Neural cell (in vitro differentiated cells): ENCODE measurements at regions not wholly inside any gene's neighbourhood (a gene's known extent, or its start where the extent isn't known, plus 50 kb on each side); places are given as distances from the start of the nearest gene placed in this dataset.

Experiments used
- H2AFZ ChIP-seq: fragments of 200-600, 300-800 bp; sonication (generic), shearing (Covaris generic); 2 replicates; pipeline ENCODE4 v1.6.0; 2014; ENCODE audit warnings: low read depth, mild to moderate bottlenecking, antibody characterized with exemption, low read length, moderate library complexity
- H3F3A ChIP-seq: fragments of 200-600 bp; shearing (Covaris generic); 2 replicates; pipeline ENCODE4 v1.6.1; 2016; ENCODE audit warnings: mild to moderate bottlenecking, moderate library complexity, mixed read lengths, antibody characterized with exemption, low read length; ENCODE audit not compliant: insufficient read depth, poor library complexity, severe bottlenecking
- H3K27ac ChIP-seq: fragments of 200-600, 300-800 bp; sonication (generic), shearing (Covaris generic); 2 replicates; pipeline ENCODE4 v1.5.1; 2014; ENCODE audit warnings: mild to moderate bottlenecking, low read length, moderate library complexity
- H3K27me3 ChIP-seq: fragments of 300-800, 200-600 bp; sonication (generic), shearing (Covaris generic); 2 replicates; pipeline ENCODE4 v1.6.0; 2014; ENCODE audit warnings: mild to moderate bottlenecking, low read depth, low read length, moderate library complexity; ENCODE audit not compliant: insufficient read depth
- H3K36me3 ChIP-seq: fragments of 300-800, 200-600 bp; sonication (generic), shearing (Covaris generic); 2 replicates; pipeline ENCODE4 v1.5.1; 2014; ENCODE audit warnings: mild to moderate bottlenecking, antibody characterized with exemption, low read length, moderate library complexity; ENCODE audit not compliant: insufficient read depth
- H3K4me2 ChIP-seq: fragments of 300-800, 200-600 bp; sonication (generic), shearing (Covaris generic); 2 replicates; pipeline ENCODE4 v1.6.0; 2014; ENCODE audit warnings: mild to moderate bottlenecking, low read length
- H3K4me3 ChIP-seq: fragments of 300-800, 200-600 bp; sonication (generic), shearing (Covaris generic); 2 replicates; pipeline ENCODE4 v1.5.1; 2014; ENCODE audit warnings: mild to moderate bottlenecking, low read length, moderate library complexity
- H3K79me2 ChIP-seq: fragments of 200-600 bp; shearing (Covaris generic); replicated peaks from 2 replicates; pipeline ENCODE4 v1.6.0; 2014; ENCODE audit warnings: mild to moderate bottlenecking, low read length, moderate library complexity; ENCODE audit not compliant: insufficient read depth
- H3K9ac ChIP-seq: fragments of 300-800, 200-600 bp; sonication (generic), shearing (Covaris generic); 2 replicates; pipeline ENCODE4 v1.6.1; 2016; ENCODE audit warnings: mild to moderate bottlenecking, low read length, mixed read lengths
- H3K9me2 ChIP-seq: fragments of 200-600 bp; shearing (Covaris generic); 2 replicates; pipeline ENCODE4 v1.6.1; 2016; ENCODE audit warnings: mild to moderate bottlenecking, low read length, mixed read lengths; ENCODE audit not compliant: insufficient read depth
- H3K9me3 ChIP-seq: fragments of 200-600, 300-800 bp; sonication (generic), shearing (Covaris generic); 2 replicates; pipeline ENCODE4 v1.6.1; 2016; ENCODE audit warnings: mild to moderate bottlenecking, mixed run types, low read length, moderate library complexity, mixed read lengths
- H4K20me1 ChIP-seq: fragments of 200-600 bp; shearing (Covaris generic); 2 replicates; pipeline ENCODE4 v1.6.1; 2016; ENCODE audit warnings: mild to moderate bottlenecking, mixed run types; ENCODE audit not compliant: insufficient read depth
- EP300 ChIP-seq: fragments of 450-650 bp; conservative IDR thresholded peaks from 2 replicates; pipeline ENCODE4 v1.6.1; 2014; ENCODE audit warnings: antibody characterized with exemption, mild to moderate bottlenecking, moderate library complexity; ENCODE audit not compliant: poor library complexity, severe bottlenecking
- EZH2 ChIP-seq: fragments of 200-600, 300-800 bp; shearing (Covaris generic), sonication (generic); IDR thresholded peaks from 2 replicates; pipeline ENCODE4 v1.6.1; 2014; ENCODE audit warnings: antibody characterized with exemption, low read length, borderline replicate concordance, mild to moderate bottlenecking; ENCODE audit not compliant: insufficient read depth, poor library complexity, severe bottlenecking
- MXI1 ChIP-seq: fragments of 450-650 bp; conservative IDR thresholded peaks from 2 replicates; pipeline ENCODE4 v1.6.1; 2014; ENCODE audit warnings: antibody characterized with exemption, mild to moderate bottlenecking; ENCODE audit not compliant: poor library complexity, severe bottlenecking
- POLR2AphosphoS5 ChIP-seq: IDR thresholded peaks from 2 replicates; pipeline ENCODE4 v1.6.1; 2012
- RAD21 ChIP-seq: fragments of 450-650 bp; conservative IDR thresholded peaks from 2 replicates; pipeline ENCODE4 v1.6.1; 2014; ENCODE audit warnings: antibody characterized with exemption, mild to moderate bottlenecking, moderate library complexity
- SMC3 ChIP-seq: fragments of 450-650 bp; conservative IDR thresholded peaks from 2 replicates; pipeline ENCODE4 v1.6.1; 2014; ENCODE audit warnings: antibody characterized with exemption, mild to moderate bottlenecking, moderate library complexity; ENCODE audit not compliant: poor library complexity
- TAF1 ChIP-seq: IDR thresholded peaks from 2 replicates; pipeline ENCODE4 v1.6.1; 2012; ENCODE audit warnings: low read depth
- TF ChIP-seq, protein P1 (sequence below): IDR thresholded peaks from 2 replicates; pipeline ENCODE4 v1.6.1; 2012; ENCODE audit warnings: borderline replicate concordance
- TF ChIP-seq, protein P2 (sequence below): fragments of 450-650 bp; IDR thresholded peaks from 2 replicates; pipeline ENCODE4 v1.5.1; 2014; ENCODE audit warnings: antibody characterized with exemption, mild to moderate bottlenecking, moderate library complexity; ENCODE audit not compliant: poor library complexity, severe bottlenecking

- H2AFZ ChIP-seq: no peak overlapping the region
- no peaks in the 10 kb centered on the region for H3K36me3 ChIP-seq
- H3K27ac ChIP-seq: no peak overlapping the region
These were observed 966.3 kb upstream of the C9orf72 start for GRCh38 chr9:28539434-28540070.

DNA sequence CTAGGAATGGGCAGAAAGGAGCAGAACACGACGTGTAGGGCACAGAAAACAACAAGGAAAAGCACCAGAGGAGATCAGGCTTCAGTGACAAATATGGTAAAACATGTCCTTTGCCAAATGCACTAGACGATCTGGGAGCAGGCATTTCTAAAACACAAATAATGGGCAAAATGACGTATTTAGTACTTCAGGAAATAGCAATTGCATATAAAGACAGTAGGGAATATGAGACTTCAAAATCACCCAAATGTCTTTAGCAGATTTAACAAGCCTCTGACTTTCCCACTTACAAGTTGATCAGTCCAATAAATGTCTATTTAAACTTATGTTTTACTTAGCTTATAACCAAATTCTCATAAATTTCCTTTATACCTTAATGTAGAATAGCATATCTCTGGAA, 969.6 kb upstream of the C9orf72 start:
- no peaks in the 10 kb centered on the region for H3K27me3 ChIP-seq
- TF ChIP-seq TAF1: no peak
- TF ChIP-seq SMC3: no peak
- no peak for TF ChIP-seq MXI1
- TF ChIP-seq EP300: no peak
- no peak for TF ChIP-seq POLR2AphosphoS5
- TF ChIP-seq RAD21: no peak
- TF ChIP-seq, protein P1, sequence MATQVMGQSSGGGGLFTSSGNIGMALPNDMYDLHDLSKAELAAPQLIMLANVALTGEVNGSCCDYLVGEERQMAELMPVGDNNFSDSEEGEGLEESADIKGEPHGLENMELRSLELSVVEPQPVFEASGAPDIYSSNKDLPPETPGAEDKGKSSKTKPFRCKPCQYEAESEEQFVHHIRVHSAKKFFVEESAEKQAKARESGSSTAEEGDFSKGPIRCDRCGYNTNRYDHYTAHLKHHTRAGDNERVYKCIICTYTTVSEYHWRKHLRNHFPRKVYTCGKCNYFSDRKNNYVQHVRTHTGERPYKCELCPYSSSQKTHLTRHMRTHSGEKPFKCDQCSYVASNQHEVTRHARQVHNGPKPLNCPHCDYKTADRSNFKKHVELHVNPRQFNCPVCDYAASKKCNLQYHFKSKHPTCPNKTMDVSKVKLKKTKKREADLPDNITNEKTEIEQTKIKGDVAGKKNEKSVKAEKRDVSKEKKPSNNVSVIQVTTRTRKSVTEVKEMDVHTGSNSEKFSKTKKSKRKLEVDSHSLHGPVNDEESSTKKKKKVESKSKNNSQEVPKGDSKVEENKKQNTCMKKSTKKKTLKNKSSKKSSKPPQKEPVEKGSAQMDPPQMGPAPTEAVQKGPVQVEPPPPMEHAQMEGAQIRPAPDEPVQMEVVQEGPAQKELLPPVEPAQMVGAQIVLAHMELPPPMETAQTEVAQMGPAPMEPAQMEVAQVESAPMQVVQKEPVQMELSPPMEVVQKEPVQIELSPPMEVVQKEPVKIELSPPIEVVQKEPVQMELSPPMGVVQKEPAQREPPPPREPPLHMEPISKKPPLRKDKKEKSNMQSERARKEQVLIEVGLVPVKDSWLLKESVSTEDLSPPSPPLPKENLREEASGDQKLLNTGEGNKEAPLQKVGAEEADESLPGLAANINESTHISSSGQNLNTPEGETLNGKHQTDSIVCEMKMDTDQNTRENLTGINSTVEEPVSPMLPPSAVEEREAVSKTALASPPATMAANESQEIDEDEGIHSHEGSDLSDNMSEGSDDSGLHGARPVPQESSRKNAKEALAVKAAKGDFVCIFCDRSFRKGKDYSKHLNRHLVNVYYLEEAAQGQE: no peak
- no peak for TF ChIP-seq EZH2
- TF ChIP-seq, protein P2, sequence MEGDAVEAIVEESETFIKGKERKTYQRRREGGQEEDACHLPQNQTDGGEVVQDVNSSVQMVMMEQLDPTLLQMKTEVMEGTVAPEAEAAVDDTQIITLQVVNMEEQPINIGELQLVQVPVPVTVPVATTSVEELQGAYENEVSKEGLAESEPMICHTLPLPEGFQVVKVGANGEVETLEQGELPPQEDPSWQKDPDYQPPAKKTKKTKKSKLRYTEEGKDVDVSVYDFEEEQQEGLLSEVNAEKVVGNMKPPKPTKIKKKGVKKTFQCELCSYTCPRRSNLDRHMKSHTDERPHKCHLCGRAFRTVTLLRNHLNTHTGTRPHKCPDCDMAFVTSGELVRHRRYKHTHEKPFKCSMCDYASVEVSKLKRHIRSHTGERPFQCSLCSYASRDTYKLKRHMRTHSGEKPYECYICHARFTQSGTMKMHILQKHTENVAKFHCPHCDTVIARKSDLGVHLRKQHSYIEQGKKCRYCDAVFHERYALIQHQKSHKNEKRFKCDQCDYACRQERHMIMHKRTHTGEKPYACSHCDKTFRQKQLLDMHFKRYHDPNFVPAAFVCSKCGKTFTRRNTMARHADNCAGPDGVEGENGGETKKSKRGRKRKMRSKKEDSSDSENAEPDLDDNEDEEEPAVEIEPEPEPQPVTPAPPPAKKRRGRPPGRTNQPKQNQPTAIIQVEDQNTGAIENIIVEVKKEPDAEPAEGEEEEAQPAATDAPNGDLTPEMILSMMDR: no peak
- no peak overlapping the region for H3K9ac ChIP-seq
- H3K27ac ChIP-seq: no peak overlapping the region
- no peaks in the 10 kb centered on the region for H3K9me2 ChIP-seq
- no peaks in the 10 kb centered on the region for H3K79me2 ChIP-seq
- no peak overlapping the region for H3K4me3 ChIP-seq
- no peaks in the 10 kb centered on the region for H3K36me3 ChIP-seq
- H3K4me2 ChIP-seq: no peak overlapping the region
- H2AFZ ChIP-seq: no peak overlapping the region
- H3K9me3 ChIP-seq: no peaks in the 10 kb centered on the region
- no peaks in the 10 kb centered on the region for H4K20me1 ChIP-seq
- no peaks in the 10 kb centered on the region for H3F3A ChIP-seq

More at GRCh38 chr9:28539434-28540070, 966.3 kb upstream of the C9orf72 start:
- Histone ChIP-seq H4K20me1 (no peaks in the 10 kb centered on the region), H3K9me3 (no peaks in the 10 kb centered on the region), H3K79me2 (no peaks in the 10 kb centered on the region), H3K4me3 (no peak overlapping the region), H3K9me2 (no peaks in the 10 kb centered on the region), H3K27me3 (no peaks in the 10 kb centered on the region), H3K4me2 (no peak overlapping the region), H3K9ac (no peak overlapping the region), H3F3A (no peaks in the 10 kb centered on the region)
- no peak for TF ChIP-seq RAD21
- no peak for TF ChIP-seq EZH2
- no peak for TF ChIP-seq MXI1
- TF ChIP-seq, protein P2: no peak
